Inflammatory macrophage treated with lipopolysaccharide for 1 hour (primary cell): ENCODE measurements at regions not wholly inside any gene's neighbourhood (a gene's known extent, or its start where the extent isn't known, plus 50 kb on each side); places are given as distances from the start of the nearest gene placed in this dataset.

ENCODE experiments used
- DNase-seq, 2 donors: peaks; one replicate each; pipeline ENCODE4 v3.0.0-alpha.2; 2020 to 2022

GRCh38 chr1:91092503-91092902, 70.7 kb upstream of the ZNF644 start:
- DNase-seq = no peak

- no peak for DNase-seq
Observed at GRCh38 chr1:91091812-91092211, 70.0 kb upstream of the ZNF644 start.

DNA sequence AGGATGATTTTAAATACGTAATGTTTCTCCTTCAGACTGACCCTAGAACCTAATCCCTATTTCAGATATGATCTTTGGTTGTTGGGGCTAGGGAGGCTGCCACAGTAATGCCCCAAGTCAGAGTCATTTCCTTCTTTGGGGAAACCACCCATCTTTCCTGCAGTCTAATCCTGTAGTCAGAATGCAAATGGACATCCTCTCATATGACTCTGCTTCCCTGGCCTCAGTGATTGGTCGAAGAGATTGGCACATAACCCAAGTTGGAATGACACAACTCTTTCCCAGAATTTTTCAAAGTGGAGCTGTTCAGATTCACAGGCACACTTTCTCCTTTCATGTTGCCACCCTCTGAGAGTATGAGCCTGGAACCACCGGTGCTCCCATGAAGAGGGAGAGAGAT, 58.8 kb upstream of the ZNF644 start:
- DNase-seq = peak; percentile 13 to 40

DNA sequence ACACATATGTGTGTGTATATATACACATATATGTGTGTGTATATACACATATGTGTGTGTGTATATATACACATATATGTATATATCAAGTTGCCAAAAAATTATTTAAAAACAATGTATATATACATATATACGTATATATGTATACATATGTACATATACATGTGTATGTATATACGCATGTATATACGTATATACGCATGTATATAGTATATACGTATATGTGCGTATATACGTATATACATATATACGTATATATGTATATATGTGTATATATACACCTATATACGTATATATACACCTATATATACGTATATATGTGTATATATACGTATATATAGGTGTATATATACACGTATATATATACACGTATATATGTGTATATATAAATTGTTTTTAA, 57.0 kb upstream of the ZNF644 start:
- DNase-seq = no peak

DNA sequence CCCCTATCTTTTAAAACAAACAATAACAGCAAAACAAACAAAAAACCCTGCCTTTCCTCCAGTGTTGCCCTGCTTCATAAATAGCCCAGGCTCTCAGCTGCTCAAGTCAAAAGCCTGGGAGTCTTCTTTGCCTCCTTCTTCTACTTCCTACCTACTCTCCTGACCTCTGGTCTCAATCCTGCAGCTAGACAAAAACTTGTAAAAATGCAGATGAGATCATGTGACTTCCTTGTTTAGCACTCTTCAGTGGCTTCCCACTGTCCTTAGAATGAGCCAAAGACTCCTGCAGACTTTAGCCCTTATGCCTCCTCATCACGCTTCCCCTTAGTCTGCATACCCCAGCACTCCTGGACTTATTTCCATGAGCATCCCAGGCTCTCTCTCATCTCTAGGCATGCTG, 55.0 kb upstream of the ZNF644 start:
- no peak for DNase-seq

DNA sequence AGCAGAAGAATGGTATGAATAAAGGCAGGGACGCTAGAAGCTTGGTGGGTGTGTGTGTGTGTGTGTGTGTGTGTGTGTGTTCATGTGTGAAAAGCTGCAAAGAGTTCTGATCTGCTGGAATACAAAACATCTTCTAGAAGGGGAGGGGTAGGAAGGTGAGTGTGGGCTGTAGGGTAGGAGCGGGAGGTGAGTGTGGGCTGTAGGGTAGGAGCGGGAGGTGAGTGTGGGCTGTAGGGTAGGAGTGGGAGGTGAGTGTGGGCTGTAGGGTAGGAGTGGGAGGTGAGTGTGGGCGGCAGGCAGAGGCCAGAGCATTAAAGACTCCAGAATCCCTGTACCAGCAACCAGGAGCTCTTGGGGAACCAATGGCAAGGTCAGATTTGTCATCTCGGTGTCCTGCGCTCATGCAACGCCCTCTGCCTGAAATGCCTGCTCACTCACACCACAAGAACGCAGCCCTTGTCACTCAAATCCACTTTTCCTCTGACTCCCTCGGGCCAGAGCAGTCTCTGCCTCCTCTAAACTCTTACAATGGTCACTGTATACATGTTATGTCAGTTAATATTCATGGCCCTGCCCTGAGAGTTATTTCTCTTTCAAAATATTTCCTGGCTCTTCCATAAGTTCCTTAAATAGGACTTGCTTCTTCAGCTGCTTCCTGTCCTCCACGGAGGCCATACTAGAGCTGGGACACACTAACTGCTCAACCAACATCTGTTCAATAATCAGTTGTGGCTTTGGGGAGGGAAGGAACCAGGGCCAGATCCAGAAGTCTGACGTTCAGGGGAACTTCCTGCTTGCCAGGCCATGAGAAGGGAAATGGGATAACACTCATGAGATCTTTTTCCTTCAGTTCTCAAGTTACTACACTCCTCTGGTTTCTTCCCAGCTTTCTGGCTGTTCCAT, 53.6 kb upstream of the ZNF644 start:
- no peak for DNase-seq

- DNase-seq = no peak
Observed at GRCh38 chr1:91073299-91073698, 51.5 kb upstream of the ZNF644 start.

- no peak for DNase-seq
Observed at GRCh38 chr1:91071838-91072237, 50.0 kb upstream of the ZNF644 start.
